ENCODE measurements at regions not wholly inside any gene's neighbourhood (a gene's known extent, or its start where the extent isn't known, plus 50 kb on each side); places are given as distances from the start of the nearest gene placed in this dataset.

DNA sequence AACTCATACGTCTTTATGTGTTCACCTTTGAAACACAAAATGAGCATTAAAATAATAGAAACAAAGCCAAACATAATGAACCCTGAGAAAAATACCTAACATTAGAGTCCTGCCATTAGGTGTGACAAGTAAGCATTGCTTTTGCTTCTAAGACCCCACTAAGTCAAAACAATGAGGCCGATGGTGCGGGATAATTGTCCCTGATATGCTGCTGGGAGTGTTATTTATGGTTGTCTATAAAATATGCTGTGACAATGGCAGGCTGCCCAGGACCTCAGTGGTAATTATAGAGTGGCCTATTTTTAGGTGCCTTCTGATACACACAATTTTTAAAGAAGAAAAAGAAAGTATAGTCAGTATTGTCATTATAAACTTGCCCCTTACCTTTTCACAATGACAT is 1423.1 kb downstream of the AMY1C start:
- no peak overlapping the region for H2AFZ ChIP-seq
- BruUV-seq (replicated peaks): no TSS peak
- ChIA-PET POLR2A (ENCODE audit: unreplicated experiment) (no interaction called here), CTCF (no interaction called here)
- H3K27me3 ChIP-seq (ENCODE audit: insufficient read depth, low read depth): no peaks in the 10 kb centered on the region
- H3K9me3 ChIP-seq (ENCODE audit: insufficient read depth, low read depth): 0 out of 2 replicates have a peak, but pooled peaks cover 3% of the 10 kb centered on the region
- peaks cover 6% of the 10 kb centered on the region; the same call in 1 of the 2 replicates for H3K9me2 ChIP-seq (ENCODE audit: insufficient read depth)
- no peak for DNase-seq
- no peaks in the 10 kb centered on the region for H3F3A ChIP-seq (ENCODE audit: insufficient read depth, low read depth)
- H3K27ac ChIP-seq: no peak overlapping the region
- H3K4me1 ChIP-seq (replicated peaks; ENCODE audit: insufficient read depth): no peaks in the 10 kb centered on the region
- H4K20me1 ChIP-seq (ENCODE audit: insufficient read depth): no peaks in the 10 kb centered on the region
- intact Hi-C loops (cut with micrococcal nuclease; ENCODE audit: unreplicated experiment): no loop called here
- no peak overlapping the region for H3K4me3 ChIP-seq
- TF ChIP-seq EZH2 (IDR thresholded peaks at IDR 0.05; ENCODE audit: low read depth) (no peak), CTCF (conservative IDR thresholded peaks at IDR 0.05) (no peak)
- H3K36me3 ChIP-seq (ENCODE audit: low read depth): no peaks in the 10 kb centered on the region
- H3K79me2 ChIP-seq (ENCODE audit: low read depth): no peaks in the 10 kb centered on the region
- no peak overlapping the region for H3K4me2 ChIP-seq

GRCh38 chr1:105180789-105181188 is 1431.1 kb downstream of the AMY1C start:
- Histone ChIP-seq H3K9me2 (ENCODE audit: insufficient read depth) (peaks cover 6% of the 10 kb centered on the region; the same call in 1 of the 2 replicates), H3K79me2 (ENCODE audit: low read depth) (no peaks in the 10 kb centered on the region), H3K4me3 (no peak overlapping the region), H2AFZ (no peak overlapping the region), H3K9me3 (ENCODE audit: insufficient read depth, low read depth) (0 out of 2 replicates have a peak, but pooled peaks cover 3% of the 10 kb centered on the region), H3K27ac (no peak overlapping the region), H3F3A (ENCODE audit: insufficient read depth, low read depth) (no peaks in the 10 kb centered on the region), H3K27me3 (ENCODE audit: insufficient read depth, low read depth) (no peaks in the 10 kb centered on the region), H4K20me1 (ENCODE audit: insufficient read depth) (no peaks in the 10 kb centered on the region), H3K36me3 (ENCODE audit: low read depth) (no peaks in the 10 kb centered on the region), H3K4me2 (no peak overlapping the region), H3K4me1 (replicated peaks; ENCODE audit: insufficient read depth) (no peaks in the 10 kb centered on the region)
- CTCF ChIA-PET: no interaction called here
- BruUV-seq (replicated peaks): no TSS peak
- TF ChIP-seq EZH2 (IDR thresholded peaks at IDR 0.05; ENCODE audit: low read depth) (no peak), CTCF (conservative IDR thresholded peaks at IDR 0.05) (no peak)
- intact Hi-C loops (cut with micrococcal nuclease; ENCODE audit: unreplicated experiment): no loop called here
- no peak for DNase-seq
- POLR2A ChIA-PET (ENCODE audit: unreplicated experiment): no interaction called here

DNA sequence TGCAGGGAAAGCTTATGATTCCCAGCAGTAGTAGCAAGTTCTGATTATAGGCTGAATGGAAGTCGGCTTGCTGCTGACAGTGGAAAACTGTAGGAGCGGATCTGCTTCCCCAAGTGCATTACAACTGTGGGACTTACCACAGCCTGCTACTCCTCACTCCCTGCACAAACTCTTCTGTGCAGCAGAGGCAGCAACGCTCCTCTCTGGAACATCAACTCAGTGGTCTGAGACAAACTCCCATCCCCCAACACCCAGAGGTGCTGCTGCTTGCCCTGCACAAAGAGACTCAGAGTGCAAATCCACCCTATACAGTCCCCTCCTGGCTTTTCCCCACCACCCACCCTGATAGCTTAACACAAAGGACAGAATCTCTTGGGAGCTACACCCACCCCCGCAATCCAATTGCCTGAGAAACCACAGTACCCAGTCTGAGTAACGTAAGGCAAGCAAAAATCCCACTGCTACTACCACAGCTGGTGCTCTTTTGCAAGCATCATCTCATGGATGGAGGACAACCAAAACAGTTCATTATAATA is 1455.2 kb downstream of the AMY1C start:
- no peaks in the 10 kb centered on the region for H3K36me3 ChIP-seq (ENCODE audit: low read depth)
- no TSS peak for BruUV-seq (replicated peaks)
- ChIA-PET CTCF (no interaction called here), POLR2A (ENCODE audit: unreplicated experiment) (no interaction called here)
- H3K27me3 ChIP-seq (ENCODE audit: insufficient read depth, low read depth): no peaks in the 10 kb centered on the region
- no peak overlapping the region for H3K4me2 ChIP-seq
- TF ChIP-seq EZH2 (IDR thresholded peaks at IDR 0.05; ENCODE audit: low read depth) (no peak), CTCF (conservative IDR thresholded peaks at IDR 0.05) (no peak)
- no peaks in the 10 kb centered on the region for H3K4me1 ChIP-seq (replicated peaks; ENCODE audit: insufficient read depth)
- intact Hi-C loops (cut with micrococcal nuclease; ENCODE audit: unreplicated experiment): no loop called here
- H3K4me3 ChIP-seq: no peak overlapping the region
- H3F3A ChIP-seq (ENCODE audit: insufficient read depth, low read depth): no peaks in the 10 kb centered on the region
- no peak overlapping the region for H2AFZ ChIP-seq
- 0 out of 2 replicates have a peak, but pooled peaks cover 3% of the 10 kb centered on the region for H3K9me2 ChIP-seq (ENCODE audit: insufficient read depth)
- DNase-seq: no peak
- H4K20me1 ChIP-seq (ENCODE audit: insufficient read depth): no peaks in the 10 kb centered on the region
- H3K9me3 ChIP-seq (ENCODE audit: insufficient read depth, low read depth): peaks cover 4% of the 10 kb centered on the region; the same call in 1 of the 2 replicates
- no peaks in the 10 kb centered on the region for H3K79me2 ChIP-seq (ENCODE audit: low read depth)
- no peak overlapping the region for H3K27ac ChIP-seq

All from PC-9 (cell line).